ENCODE measurements at regions not wholly inside any gene's neighbourhood (a gene's known extent, or its start where the extent isn't known, plus 50 kb on each side); places are given as distances from the start of the nearest gene placed in this dataset.

DNA sequence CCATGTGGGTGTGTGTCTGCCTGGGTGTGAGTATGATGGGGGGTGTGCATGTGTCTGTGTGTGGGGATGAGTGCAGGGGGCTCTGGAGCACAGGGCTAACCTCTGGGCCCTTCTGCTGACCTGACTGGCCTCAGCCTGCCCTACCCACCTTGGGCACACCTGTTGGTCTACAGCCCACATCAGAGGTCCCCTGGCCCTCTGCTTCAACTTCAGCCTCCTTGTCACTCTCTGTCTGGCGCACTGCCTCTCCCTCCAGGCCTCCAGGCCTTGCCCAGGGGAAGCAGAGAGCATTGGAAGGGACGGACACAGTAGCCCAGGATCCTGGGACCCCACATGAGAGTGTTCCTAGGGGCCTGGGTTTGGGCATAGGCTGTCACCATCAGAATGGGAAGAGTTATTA lies 115.4 kb downstream of the EFNB1 start:
- no peak for DNase-seq

DNA sequence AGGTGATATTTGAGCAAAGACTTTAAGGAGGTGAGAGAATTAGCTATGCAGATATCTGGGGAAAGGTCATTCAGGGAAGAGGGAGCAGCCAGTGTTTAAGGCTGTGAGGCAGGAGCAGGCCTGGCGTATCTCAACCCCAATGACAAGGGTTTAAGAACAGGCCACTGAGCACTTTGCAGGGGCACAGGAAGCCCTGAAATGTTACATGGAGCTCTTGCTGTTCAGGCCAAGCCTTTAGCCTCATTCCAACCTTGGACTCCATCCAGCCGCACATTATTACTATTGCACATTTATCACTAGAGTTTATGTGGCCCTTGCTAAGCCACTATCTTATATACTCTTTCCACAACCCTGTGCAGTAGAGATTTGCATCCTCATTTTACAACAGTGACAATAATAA lies 114.0 kb downstream of the EFNB1 start:
- no peak for DNase-seq

DNA sequence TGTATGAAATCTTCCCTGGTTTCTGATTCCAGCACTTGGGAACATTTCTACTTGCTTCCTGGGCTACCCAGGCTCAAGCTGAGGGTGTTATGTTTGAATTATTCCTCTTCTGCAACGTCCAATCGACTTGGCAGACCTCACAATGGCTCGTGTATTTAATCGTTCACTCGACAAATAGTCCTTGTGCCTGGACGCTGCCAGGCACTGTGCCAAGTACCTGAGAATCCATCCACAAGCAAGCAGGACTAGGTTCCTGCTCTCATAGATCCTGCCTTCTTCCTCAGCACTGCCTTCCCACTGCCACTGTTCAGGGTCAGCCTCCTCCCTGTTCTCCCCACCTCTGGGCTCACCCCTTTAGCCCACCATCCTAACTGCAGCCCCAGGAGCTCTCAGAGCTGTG lies 113.3 kb downstream of the EFNB1 start:
- DNase-seq: no peak

DNA sequence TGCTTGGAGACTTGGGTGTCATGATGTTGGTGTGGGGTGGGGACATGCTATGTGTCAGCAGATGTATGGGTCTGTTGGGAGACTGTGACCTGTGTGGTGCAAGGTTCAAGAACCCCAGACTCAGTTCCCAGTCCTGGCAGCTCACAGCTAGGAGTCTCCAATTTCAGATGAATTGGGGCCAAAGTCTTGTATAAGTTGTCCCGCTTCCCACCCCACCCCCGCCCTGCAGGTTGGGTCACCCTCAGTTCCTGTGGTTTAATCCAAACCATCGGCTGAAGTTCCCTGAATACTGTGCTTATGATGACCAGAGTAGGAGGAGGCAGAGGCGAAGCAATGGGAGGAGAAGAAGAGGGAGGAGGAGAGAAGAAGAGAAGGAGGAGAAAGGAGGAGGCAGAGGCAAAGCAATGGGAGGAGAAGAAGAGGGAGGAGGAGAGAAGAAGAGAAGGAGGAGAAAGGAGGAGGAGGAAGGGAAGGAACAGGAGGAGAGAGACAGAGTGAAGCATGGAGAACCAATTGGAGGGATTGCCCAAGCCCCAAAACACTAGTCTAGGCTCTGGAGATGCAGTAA lies 112.6 kb downstream of the EFNB1 start:
- no peak for DNase-seq

DNA sequence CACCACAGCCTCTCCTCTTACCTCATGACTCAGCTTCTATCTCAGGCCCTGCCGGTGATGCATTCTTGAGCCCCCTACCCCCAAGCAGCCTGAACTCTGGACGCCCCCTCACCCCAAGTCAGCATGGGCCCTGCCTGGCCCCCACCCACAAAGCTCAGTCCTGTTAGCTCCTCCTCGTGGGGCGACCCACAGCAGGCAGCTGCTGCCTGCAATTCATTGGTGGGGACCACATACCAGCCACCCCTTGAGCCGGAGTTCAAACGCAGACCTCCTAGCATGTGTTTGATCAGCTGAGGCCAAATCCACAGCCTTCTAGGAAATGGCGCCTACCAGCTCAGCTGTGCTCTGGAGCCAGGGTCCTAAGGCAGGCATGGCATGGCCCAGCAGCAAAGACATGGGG lies 111.8 kb downstream of the EFNB1 start:
- DNase-seq: no peak

DNA sequence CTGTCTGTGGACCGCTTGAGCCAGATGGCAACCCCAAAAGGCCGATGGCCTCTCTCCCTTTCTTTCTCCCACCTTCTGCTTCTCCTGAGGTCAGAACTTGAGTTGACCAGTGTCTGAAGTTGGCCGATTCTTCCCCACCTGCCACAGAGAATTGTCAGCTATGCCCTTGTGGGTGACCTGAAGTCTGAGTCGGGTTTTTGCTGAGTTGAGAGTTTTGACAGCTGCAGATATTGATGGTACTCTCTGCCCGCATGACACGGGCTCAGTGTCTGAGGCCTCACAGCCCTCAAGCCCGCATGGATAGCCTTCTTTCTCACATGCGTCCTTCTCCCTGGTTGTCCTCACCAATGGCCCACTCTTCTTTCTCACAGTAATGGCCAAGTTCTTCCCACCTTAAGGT lies 111.0 kb downstream of the EFNB1 start:
- no peak for DNase-seq

DNA sequence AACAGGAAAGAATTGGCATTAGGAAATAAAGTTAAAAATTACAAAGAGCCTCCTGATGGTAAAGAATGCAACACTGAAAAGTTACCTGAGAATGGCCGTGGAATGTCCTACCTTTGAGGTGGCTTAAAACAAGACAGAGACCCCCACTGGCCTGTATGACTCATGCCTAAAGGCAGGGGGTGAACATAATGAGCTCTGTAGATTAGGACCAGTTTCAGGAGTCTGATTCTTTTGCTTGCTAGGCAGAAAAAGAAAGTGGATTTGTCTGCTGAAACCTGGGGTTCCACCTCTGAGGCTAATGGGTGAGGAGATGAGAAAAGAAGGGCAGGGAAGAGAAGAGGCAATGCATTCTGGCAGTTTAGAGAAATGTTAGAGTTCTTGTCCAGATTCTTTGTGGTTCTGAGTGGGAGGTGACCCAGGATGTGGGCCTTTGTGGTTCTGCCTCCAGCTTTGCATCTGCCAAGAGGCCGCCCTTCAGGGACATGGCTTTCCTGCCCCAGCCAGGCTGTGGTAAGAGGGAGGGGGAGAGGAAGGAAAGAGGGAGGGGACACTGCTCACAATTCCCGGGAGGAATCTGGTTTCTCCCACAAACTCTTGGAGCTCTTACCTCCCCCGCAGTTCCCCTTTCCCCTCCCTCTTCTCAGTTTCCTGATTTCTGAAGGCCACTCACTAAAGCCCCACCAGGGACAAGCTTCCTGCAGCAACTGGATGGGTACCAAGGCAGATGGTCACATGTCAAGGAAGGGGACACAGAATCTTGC lies 109.6 kb downstream of the EFNB1 start:
- DNase-seq: no peak

DNA sequence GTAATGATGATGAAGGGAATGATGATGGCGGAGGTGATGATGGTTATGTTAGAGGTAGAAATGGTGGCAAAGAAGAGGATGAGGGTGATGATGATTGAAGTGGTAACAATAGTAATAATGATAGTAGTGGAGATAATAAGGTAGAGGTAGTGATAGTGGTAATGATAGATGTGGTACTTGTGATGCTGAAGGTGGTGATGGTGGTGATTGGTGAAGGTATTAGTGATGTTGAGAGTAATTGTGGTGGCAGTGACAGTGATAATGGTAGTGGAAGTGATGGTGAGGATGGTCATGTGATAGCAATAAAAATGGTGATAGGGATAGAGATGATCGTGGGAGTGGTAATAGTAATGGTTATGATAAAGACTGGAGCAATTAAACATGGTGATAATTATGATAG lies 108.8 kb downstream of the EFNB1 start:
- no peak for DNase-seq

DNA sequence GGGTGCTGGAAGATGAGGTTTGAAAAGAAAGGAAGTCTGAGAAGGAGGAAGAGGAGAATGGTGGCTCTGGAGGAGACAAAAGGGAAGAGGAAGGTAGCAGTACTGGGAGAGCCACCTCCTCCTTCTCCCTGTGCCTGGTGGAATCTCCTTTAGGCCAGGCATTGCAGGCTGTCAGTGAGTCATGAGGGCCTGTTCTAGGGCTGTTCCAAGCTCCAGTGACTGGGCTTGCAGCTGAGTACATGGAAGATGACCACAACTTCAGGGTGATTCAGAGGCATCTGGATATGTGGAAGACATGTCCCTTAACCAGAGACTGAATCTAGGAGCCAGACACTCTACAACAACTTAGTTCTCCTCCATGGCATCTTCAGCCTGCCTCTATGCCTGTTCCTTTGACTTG lies 107.8 kb downstream of the EFNB1 start:
- DNase-seq: no peak

DNA sequence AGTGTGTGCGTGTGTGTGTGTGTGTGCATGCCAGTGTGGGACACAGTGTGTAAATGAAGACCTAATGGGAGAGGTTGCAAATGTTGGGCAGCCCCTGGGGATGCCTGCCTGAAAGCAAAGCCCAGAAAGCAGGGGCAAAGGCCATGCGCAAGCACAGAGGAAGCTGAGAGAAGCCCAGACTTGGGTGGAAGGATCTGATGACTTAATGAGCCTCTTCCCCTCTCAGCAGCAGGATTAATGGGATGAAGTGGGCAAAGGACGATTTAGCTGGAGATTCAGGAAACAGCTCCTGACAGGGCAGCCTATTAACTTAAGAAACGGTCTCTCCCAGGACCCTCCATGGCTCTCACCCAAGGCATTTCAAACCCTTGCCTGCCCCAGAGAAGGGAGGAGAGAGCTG lies 107.3 kb downstream of the EFNB1 start:
- no peak for DNase-seq

DNA sequence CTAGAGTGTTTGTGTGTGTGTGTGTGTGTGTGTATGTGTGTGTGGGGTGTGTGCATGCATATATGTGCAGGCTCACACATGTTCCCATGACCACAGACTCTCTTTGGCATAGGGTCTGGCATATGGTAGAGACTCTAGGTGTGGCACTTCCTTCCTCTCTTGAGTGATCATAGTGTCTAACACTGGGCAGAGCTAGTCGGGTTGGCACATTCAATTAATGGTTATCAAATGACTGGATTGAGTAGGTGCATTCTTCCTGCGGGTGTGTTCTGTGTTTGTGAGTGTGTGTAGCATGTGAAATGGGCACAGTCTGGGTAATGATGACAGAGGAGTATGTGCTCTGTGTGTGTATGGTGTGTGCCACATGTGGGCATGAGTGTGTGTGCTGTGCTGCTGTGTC lies 106.5 kb downstream of the EFNB1 start:
- no peak for DNase-seq

DNA sequence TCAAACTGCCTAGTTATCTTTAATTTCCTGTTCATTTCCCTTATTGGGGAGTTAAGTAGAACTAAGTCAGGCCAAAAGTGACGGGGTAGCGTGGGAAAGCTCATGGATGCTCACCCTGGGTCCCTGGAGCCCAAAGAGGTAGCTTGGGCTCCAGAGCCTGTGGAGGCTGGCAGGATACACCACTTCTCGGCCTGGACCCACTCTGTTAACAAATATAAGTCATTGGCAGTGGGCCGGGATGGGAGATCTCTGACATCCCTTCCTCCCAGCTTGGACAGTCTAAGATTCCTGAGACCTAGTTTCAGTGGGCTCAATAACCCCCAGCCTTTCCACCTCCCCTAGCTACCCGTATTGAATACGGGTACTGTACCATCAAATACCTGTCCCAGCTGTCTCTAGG lies 106.1 kb downstream of the EFNB1 start:
- no peak for DNase-seq

DNA sequence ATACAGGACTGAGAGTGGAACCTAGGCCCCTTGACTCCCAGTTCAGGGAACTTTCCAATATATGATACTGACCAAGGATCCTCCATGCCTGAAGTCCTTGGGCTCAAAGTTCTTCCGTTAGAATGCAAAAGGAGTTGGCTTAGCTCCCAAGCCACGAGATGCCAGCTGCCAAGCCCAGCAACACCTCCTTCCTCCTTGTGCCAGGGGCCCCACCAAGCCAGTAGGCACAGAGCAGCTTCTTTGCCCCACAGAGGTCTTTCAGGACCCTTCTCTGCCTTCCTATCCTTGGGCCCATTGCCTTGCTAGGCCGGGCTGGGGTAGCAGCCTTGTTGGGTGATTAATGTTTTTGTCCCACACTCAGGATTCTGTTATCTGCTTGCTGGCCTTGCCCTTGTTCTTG lies 105.6 kb downstream of the EFNB1 start:
- DNase-seq: no peak

DNA sequence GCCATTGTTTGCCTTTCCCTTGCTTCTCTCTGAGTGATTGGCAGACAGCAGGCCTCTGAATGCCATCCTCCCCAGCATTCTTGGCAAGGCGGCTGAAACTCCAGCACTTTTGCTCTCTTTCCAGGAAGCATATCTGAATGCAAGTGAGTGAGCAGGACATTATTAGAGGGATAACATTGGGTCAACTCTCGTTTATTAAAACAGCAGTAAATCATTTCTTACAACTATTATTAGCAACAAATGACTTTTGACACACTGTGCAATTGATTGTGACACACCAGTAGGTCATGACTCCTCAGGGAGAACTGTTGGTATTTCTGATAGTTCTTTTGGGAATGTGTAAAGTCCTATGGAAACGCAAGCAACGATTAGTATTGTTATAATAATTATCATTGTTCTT lies 103.8 kb downstream of the EFNB1 start:
- no peak for DNase-seq

DNA sequence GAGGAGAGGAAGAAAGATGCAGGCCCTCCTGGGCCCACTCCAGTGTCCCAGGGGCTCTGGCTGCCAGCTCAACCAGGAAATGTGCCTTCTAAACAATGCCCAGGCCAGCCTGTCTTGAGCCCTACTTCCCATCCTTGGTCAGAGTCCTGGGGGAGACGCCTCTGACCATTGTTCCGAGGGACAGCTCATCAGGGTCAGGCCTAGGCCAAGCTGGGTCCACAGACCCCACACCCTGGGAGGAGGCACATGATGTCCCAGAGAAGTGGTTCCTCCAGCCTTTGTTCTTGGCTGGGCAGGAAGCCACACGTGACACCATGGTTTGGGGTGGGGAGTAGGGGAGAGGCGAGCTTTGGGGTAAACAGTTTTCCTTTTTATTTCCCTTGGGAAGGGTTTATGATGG lies 102.5 kb downstream of the EFNB1 start:
- no peak for DNase-seq

DNA sequence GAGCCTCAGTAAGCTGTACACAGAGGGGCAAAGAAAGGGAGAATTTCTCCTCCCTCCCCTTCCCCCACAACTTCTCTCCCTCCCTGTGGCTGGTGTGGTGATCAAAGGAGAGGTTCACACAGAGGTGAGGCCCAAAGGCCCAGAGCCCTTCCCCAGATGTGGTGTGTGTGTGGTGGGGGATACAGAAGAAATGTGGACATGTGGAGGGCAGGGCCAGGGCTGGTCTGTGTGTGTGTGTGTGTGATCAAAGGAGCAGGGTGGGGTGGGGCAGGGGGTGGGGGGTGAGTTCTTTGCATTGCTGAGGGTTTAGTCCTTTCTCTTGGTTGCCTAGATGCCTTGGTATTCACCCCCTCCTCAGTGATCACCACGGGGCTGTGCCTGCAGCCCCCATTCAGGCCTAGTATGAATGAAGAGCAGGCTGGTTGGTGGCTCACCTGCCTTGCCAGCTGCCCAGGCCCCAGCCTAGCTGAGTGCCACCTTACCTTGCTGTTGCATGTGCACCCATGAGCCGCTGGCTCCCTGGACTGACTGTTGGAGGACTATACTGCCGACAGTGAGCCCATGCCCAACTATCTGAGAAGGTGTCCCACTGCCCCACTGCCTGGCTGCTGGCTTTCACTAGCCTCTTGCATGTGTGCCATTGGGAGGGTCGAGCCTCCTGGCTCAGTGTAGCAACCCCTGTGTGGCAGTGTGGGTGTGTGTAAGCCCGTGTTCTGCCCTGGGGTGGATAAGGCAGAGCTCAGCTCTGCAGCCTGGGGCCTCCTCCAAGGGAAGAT lies 101.9 kb downstream of the EFNB1 start:
- no peak for DNase-seq

DNA sequence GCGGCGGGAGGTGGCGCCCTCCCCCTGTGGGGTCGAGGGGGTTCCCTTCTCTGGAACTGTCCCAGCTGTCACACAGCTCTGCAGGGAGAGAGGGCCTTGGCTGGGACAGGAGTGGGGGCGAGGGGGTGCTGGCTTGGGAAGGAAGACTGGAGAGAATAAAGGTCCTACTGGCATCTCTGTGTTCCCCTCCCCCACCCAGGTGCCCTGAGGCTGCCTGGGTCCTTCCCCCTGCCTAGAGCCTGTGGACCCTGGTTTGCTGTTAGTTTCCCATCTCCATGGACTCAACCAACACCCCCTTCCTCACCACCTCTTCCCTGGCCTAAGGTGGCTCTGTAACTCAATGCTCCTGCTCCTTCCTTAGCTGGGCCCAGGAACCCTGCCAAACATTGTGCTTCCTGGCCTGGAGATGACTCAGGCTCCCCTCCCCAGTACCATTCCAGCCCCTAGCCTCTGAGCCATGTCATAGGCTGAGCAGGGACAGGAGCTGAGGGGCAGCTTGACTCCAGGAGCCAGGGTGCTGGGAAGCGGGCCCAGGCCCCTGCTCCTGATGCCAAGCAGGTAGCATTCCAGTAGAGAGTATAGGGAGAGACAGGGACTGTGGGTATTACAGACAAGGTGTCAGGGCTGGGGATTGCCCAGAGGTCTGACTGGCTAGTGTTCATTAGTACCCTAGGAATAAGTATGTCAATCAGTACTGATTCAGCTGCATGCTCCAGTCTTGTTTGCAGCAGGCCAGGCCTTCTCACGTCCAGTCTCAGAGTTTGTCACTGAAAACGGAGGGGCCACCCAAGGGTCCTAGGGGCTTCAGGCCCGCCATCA lies 100.7 kb downstream of the EFNB1 start:
- no peak for DNase-seq

DNA sequence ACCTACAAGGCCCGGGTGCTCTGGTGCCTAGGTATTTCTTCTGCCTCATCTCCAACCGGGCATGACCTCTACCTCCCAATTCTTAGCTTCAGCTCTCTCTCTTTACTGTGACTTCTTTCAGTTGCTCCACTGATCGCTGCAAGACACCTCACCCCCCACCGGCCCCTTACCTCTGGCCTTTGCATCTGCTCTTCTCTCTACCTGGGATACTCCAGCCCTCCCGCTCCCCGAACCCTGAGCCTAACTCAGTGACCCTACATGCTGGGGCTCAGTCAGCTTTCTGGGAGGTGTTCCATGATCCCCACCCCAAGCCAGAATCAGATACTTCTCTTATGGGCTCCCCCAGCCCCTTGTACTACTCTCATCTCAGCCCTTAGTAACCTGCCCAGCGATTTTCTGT lies 99.6 kb downstream of the EFNB1 start:
- no peak for DNase-seq

DNA sequence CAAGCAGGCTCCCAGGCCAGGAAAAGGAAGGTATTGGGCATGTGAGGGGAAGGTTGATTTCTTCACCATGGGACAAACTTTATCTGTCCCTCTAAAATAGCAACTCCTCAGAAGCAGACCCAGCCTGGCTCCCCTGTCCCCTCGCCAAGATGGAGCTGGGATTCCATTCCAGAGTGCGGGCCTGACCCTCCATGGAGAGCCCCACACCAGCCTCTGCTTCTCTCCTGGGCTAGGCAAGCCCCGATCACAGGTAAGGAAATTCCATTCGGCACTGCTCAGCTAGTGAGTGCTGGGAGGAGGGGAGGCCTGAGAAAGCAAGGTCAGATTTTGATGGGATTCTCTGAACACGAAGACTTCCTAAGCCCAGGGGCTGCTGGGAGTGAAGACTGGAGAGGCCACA lies 98.4 kb downstream of the EFNB1 start:
- no peak for DNase-seq

DNA sequence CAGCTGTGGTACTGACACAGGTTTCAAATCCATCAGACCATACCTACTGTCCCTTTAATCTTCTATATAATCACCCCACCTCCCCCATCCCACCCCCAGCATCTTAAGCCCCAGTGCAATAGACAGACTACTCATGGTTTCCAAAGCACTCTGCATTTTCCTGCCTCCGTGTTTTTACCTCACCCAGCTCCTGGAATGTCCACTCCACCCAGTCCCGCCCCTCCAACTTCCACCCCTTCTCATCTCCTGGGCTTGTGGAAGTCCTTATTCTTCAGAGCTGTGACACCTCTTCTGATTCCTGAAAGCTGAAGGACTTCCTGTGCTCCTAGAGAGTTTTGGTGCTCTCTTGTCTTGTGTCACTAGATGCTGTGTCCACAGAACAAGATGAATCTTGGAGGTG lies 94.3 kb downstream of the EFNB1 start:
- DNase-seq: no peak

DNA sequence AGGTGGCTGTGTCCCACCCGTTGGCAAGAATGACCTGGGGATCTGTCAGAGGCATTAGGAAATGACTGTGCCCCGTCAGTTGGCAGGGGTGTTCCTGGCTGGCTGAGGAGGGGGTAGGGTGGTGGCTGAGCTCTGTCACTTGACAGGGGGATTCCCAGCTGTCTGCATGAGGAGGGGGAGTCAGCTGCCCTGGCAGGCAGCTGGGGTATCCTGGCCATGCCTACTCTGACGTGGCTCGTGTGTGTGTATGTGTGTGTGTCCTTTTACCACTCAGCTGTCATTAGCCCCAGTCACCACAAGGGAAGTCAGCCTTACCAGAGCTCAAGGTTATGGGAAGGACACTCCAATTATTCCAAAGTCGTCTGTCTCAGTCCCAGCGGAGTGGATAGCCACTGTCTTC lies 93.2 kb downstream of the EFNB1 start:
- DNase-seq: no peak

DNA sequence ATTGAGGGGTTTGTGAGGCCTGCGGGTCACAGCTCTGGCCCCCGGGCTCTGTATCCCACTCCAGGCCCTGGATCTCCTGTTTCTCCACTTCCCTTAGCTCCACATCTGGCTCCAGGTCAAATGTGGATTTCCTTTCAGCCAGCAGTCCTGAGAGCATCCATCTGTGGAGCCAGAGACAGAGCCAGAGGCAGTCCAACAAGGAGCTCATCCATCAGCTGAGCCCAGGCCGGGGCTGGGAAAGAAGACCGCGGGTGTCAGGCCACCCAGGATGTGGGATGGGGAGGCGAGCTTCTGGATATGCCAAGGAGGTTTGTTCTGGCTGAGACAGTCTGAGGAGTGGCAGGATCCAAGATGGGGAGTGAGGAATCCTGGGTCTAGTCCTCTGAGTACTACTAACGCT lies 91.7 kb downstream of the EFNB1 start:
- DNase-seq: no peak

DNA sequence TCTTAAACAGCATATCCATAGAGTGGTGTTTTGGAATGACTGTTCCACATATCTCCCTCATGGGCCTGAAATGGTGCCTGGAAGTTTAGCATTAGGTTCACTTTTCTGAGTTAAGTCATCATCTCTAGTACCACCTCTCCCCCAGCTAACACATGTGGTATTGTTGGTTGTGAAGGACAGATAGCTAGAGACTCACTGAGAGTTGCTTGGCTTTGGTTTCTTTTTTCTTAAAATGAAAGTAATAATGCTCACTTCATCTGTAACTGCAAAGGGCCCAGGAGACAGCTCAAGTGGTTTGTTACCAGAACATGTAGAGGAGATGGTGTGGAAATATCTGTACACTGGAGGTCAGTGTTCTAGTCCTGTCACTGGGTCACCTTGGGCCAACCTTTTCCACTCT lies 90.9 kb downstream of the EFNB1 start:
- no peak for DNase-seq

DNA sequence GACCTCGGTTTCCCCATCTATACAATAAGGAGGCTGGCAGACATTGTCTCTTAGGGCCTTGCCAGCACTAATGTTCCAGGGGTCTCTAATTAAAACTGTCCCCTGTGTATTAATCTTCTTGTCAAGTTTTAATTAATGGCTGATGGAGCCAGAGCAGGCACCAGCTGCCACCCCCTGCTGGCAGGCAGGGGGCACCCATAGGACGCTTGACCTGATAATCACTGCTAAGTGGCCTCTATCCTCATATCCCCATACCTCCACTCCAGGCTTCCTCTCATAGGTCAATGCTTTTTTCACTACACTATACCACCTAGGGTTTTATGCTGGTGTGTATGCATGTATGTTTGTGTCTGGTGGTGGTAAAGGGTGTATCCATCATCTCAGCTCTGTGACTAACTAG lies 89.4 kb downstream of the EFNB1 start:
- no peak for DNase-seq
